ENCODE measurements at regions not wholly inside any gene's neighbourhood (a gene's known extent, or its start where the extent isn't known, plus 50 kb on each side); places are given as distances from the start of the nearest gene placed in this dataset.

DNA sequence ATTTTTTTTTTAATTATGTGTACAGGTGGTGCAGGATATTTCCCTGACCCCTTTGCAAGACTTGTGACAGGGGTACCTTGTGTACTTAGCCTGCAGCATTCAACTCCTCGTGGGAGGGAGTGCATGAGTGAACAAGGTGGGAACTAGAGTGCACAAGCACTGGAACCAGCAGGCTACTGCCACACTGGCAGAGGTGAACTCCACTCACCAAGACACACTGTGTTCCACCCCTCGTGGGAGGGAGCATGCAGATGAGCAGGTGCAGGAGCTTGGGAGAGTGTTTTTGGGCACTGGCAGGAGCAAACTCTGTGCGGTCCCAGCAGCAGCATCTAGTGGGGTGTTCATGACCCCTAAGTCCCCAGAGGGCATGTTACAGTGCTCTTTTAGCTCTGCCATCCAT is 282.7 kb upstream of the PLET1 start:
- DNase-seq, result no peak

DNA sequence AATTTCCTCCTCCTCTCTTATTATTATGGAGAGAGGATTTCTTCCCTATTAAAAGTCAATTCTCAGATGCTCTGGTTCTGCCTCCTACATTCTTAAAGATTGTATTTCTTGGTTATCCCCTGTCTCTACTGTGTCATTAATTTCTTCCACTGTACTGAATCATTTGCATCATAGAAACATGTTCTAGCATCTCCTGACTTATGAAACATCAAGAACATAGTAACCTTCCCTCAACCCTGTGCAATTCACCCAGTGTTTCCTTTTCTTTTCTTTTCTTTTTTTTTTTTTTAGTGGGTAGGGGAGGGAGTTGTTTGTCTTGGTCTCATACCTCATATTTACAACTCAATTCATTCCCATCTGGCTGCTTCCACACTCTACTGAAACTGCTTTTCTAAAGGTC is 288.0 kb upstream of the PLET1 start:
- DNase-seq, result no peak

DNA sequence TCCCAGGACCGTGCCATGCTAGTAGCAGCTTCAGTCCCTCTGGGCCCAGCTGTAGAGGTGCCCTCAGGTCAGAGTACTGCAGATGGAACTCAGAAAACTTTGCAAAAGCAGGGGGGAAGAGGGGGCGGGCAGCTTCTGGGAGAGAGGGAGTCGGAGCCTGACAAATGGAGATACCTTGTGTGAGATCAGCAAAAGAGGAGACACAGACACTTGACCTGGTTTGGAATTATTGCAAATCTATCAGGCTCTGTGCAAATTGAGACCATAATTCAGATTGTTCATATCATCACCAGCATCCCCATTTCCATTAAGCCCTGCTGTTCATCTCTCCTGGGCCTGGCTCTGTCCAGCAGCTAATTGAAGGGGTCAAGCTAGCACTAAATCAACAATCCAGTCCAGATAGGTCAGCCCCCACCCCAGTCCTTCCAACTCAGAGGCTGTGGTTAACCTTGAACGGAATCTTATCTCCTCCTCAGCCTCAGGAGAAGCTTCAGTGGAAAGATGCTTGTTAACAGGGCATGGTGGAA is 292.6 kb upstream of the PLET1 start:
- DNase-seq, result no peak

DNA sequence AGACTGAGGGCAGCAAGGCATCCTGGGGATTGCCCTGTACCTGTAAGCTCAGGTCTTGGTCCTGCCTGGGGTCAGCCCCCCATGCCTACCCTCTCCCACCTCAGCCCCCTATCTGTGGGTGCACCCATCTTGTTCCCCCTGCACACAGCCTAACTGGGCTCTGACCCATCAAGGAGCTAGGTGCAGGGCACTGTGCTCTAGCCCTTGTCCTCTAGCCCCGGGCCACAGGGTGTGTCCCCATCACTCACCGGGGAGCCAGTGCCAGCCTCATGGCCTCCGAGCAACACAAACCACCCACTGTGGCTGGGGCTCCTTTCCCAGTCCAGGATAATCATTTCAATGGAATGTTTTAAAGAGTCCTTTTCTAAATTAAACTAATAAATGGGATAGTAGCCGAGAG is 293.9 kb upstream of the PLET1 start:
- no peak for DNase-seq

DNA sequence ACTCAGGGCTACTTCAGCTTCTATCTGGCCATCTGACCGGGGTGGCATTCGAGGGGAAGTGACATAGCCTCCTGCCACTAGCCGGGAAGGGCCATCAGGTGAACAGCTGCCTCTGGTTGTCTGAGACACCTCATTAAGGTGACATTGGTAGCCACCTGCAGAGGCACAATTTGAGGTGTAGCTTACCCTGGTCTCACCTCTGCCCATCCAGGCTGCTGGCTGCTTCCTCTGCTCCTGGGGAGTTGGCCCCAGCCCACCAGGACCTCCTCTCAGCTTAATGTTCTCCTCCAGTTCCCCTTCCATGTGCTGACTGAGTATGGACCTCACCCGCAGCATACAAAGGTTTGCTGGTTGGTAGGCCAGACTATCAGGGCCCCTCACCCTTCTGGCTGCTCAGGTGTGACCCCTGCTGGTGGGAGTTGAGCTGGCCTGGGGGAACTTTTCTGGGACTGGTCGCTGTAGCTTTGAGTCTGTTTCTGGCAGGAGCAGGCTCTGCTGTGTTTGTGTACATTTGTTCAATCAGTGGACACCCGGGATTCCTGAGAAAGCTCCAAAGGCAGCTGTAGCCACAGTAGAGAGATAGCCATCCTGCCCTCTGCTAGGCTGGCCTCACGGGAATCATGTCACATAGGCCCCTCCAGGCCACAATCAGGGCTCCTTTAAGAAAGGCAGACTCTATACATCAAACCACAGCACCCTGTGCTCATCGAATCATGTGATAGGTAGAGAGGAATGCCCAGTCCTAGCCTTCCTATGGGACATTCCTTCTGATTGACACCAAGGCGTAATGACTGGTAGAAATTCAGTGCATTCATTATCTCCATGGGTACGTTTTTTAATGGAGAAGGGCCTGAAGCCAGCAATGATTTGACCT is 295.1 kb upstream of the PLET1 start:
- DNase-seq, result peak; percentile 58 to 69

DNA sequence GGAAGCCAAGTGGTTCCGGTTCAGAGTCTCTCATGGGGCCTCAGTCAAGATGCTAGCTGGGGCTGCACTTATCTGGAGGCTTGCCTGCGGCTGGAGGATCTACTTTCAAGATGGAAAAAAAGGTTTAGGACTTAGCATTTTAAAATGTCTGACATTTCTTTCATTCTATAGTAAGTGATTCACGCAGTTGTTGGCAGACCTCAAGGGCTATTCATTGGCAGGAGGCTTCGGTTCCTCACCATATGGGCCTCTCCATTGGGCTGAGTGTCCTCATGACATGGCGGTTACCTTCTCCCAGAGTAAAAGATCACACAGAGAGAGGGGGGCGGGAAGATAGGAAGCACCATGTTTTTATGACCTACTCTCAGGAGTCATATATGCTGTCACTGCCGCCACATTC is 298.0 kb upstream of the PLET1 start:
- no peak for DNase-seq

DNA sequence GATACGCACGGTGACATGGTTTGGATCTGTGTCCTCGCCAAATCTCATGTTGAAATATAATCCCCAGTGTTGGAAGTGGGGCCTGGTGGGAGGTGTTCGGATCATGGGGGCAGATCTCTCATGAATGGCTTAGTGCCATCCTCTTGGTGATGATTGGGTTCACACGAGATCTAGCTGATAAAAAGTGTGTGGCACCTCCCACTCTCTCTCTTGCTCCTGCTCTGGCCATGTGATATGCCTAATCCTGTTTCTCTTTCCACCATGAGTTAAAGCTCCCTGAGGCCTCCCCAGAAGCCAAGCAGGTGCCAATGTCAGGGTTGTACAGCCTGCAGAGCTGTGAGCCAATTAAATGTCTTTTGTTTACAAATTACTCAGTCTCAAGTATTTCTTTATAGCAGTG is 303.1 kb upstream of the PLET1 start:
- DNase-seq, result no peak

DNA sequence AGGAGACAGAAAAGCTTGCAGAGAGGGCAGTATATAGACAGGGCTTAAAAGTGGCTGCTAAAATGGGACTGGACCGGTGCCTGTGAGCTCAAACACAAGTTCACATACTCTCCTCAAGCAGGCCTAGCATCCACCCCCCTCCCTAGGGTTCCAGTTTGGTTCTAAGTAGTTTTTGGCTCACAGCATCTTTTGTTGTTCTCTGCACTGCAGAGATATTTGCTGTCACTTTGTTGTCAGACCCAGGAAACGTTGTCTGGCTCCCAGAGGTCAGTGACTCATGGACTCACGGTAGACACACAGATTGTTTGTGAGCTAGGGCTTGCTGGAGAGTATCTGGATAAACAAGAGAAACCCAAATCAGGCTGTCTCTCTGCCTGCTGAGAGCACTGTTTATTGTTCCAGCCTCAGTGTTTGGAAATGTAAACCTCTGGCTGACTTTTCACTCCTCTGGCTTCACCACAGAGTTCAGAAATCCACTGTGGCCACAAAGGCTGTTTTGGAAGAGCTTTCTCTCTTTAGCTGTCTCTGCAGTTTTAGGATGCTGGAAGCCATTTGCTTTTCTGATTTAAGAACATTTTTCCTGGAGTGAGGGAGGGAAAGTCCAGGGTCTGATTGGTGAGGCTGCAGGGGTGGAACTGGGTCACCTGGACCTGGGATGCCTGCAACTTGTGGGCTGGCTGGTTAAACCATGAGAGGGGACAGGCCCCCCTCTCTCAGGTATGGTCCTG is 303.7 kb upstream of the PLET1 start:
- no peak for DNase-seq

DNA sequence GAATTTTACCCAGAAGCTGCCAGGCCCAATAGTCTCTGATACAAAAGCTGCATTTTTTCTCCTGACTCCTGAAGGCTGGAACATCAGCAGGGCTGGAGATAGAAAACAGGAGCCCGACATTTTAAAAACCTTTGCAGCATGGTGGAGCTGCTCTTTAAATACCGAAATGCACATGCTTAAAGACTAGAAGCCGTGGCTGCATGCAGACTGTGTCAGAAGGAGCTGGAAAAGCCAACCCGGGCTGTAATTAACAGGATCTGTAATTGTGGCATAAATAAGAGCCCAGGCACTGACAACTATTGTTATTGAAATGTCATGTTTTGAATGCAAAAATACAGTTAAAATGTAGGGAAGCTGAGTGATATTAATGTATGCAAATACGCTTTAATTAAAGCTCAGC is 304.9 kb upstream of the PLET1 start:
- no peak for DNase-seq

DNA sequence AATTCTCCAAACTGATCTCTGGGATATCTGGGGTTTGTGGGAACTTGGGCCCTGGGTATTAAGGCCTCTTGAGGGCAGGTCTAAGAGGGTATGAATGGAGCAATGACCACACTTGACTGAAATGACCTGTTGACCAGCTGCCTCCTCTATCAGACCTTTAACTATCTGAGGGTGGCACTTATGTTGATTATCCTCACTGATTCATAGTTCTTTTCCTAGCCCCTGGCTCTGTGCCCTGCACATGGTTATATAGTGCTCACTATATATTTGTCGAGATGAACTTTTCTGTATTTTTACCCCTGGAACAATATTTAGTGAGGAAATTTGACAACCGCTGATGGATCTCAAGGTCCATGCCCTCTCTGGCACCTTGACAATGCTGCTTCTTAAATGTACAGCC is 305.5 kb upstream of the PLET1 start:
- DNase-seq, result no peak

DNA sequence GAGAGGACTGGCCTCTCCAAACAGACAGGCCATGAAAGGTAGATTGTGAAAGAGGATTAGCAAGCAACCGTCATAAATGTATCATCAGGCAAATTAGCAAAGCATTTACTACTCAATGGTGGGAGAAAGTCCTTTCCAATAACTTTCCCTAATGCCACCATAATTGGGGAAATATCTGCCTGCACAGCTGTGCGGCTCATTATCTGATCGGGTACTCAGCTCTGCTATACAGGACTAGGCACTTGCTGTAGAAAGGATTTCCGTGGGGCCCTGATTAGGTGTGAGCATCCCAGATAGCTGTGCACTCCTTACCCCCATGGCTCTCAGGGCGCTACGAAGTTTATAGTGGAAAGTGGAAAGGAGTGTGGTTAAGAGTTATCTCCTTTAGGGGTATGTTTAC is 309.7 kb upstream of the PLET1 start:
- DNase-seq, result no peak

DNA sequence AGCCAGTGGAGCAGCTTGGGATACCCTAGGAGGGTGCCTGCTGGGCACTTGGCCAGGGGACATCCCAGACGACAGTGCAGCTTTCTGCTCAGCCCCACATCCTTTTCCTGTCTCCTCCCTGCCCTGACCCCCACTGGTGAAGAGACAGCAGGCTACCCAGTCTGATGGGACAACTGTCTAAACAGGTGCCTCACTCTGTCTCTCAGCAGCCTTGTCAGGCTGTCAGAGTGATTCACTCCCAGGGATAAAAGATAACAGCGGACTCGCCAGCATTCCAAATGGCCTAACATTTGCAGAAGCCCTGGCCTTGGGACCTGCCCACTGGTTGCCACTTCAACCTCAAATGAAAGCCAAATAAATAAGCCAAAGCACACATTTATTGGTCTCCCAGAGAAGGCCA is 318.6 kb upstream of the PLET1 start:
- DNase-seq, result no peak

DNA sequence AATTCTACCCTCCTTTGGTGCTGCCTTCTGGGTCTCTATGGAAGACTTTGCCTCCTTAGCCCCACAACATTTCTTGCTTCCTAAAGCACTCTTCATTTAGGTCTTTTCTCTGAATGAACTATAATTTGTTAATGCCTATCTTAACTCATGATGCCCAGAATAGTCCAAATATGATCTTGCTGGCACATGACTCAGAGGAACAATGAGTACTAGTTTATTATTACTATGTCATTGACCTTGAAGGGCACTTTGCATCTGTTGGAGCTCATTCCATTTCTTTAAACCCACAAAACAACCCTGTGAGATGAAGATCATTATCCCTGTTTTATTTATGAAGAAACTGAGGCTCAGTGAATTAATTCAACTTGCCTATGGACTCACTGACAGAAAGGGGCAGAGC is 320.2 kb upstream of the PLET1 start:
- no peak for DNase-seq

DNA sequence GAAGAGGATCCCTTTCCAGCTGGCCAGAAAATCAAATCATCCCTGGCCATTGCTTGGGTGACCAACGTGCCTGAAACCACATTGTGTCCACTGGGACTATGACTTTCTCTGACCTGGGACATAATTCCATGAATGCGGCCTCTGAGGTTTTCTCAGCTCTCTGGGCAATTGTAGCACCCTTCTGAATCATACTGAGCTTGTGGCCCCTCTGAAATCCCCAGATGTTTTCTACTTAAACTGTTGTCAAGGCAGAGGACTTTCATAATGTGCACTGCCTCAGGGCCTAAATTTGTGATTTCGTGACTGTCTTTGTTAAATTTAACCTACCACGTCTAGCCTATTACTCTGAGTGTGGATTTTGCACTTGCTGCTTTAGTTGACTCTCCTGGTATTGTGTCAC is 321.1 kb upstream of the PLET1 start:
- no peak for DNase-seq

DNA sequence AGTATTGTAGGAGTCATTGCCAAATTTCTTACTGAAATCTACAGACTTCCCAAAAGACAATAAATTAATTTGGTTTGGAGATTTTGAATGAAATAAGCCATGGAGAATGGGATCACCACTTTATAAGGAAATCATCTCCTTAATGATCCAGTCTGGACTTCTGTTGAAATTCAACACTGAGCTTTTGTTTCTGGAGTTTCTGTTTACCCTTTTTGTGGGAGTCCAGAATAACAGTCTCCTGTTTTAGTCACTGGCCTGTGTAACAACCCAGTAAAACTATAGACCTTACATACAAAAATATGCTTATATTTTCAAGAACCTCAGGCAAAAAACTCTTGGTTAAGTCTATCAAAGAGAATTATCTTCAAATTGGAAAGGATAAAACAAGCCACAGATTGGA is 321.7 kb upstream of the PLET1 start:
- no peak for DNase-seq

DNA sequence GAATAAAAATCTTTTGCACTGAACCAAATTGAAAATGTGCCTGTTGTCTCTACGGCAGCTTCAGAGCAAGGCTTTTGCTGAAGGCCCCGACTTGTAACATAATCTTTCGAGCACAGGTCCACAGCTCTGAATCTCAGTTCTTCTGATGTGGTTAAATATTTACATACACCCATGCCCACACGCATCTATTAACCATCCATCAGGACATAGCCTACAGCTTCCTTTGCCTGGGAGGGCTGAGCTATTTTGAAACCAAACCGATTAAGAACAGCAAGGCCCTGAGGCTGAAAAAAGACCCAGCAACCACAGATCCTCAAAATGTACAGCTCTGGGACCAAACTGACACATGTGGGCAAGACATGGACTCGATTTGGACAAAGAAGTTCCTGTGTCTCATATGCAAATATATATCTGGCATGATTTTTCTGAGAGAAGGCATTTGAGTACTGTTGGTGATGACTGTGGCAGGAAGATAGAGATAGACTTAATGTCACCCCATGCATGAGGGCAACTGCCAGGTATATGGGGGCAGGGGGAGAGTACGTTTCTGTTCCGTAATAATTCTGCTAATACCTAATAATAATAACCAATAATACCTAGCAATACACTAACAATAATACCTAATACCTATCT is 322.7 kb upstream of the PLET1 start:
- DNase-seq, result no peak

DNA sequence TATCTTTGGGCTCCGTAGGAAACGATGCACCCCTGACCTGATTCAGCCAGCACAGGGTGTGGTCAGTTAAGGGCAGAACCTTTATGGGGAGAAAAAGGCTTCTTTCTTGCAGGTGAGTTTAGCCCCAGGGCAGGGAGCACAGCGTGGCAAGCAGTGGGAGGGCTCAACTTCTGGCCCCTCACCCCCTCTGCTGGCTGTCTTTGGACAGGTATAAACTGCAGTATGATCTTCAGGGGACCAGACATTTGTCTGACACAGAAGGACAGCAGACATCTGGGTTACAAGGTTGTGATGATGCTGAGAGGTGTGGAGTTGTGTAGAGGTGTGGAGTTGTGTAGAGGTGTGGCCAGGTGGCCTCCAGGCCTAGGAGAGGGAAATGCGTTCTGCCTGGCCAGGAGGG is 324.0 kb upstream of the PLET1 start:
- DNase-seq, result no peak

DNA sequence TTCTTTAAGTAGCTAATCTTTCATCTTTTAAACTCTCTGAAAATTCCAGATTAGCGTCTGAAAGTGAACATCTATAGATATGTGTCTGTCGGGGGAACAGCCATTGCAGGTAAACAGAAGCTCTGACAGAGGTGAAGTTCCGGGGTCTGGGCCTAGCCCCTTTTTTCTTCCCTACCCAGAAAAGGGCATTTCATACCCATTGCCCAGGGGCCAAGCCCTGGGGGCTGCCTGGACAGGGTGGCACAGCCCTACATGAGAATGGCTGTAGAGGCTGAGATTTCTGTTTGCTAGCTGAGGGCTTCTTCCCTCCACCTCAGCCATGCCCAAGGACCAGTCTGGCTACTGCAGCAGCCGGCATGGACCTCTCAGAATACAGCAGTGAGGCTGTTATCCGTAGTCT is 327.0 kb upstream of the PLET1 start:
- DNase-seq, result no peak

DNA sequence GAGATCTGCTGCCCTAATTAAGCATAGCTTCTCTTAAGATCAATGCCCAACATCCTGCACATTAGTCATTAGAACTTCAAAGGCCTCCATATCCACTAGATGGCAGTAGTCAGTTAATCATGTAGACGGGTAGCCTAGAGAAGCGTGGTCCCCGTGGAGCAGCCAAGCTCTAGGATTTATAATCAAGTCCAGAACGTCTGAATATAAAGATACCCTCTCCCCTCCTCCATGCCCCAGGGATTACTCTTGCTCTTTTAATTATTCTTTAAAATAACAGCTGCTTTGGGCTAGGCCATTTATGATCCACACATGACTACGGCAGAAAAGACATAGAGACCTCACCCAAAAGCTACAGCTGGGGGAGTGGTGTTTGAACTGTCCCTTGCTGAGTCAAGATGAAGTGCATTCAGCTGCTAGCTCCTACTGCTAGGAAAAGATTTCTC is 327.6 kb upstream of the PLET1 start:
- DNase-seq, result peak; percentile 5 to 17

DNA sequence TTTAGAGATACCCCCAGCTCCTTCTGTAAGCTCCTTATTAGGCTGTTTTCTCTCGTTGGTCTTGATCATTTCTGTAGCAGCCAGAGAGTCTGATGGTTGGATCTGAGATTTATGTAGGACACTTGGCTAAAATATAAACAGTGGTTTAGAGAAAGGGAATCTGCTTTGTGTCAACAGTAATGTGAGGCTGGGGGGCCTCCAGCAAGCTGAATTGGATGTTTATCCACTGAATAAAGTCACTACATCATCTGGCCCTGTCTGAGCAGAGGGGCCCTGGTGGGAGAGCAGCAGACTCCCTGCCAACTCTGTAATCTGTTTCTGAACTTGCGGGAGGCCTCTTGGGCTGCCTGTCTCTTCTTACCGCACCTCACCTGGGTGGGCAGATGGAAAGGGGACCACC is 328.5 kb upstream of the PLET1 start:
- DNase-seq, result no peak

DNA sequence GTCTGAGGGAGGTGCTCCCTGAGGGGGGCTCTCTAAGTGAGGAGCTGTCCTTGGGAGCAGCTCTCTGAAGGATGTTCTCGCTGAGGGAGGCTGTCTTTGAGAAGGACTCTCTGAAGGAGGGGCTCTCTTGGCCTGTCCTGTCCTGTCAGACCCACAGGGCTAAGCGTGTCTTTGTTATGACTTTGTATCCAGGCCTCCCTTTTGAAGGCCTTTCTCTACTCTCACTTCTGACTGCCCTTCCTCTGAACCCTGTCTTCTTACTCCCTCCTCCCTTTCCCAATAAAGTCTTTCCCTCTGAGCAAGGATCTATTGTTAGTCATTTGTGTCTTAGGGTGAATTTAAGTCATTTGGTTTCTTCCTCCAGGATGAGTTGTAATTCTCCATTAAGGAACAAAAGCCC is 330.1 kb upstream of the PLET1 start:
- DNase-seq, result no peak

DNA sequence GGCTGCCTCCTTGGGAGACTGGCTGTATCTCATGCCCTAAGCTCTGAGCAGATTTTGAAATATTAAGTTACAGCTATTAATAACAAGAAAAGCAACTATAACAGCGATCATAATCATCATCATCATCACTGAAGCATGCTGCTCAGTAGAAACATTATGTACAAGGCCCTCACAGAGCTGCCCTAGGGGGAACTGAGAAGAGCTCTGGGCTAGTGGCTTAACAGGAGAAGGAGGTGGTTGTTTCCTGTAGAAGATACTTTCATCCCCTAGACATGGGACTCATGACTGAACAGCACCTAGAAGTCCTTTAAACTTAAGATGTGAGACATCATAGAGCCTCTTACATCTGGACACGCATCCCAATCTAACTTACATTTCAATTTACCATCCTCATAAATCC is 332.8 kb upstream of the PLET1 start:
- no peak for DNase-seq

DNA sequence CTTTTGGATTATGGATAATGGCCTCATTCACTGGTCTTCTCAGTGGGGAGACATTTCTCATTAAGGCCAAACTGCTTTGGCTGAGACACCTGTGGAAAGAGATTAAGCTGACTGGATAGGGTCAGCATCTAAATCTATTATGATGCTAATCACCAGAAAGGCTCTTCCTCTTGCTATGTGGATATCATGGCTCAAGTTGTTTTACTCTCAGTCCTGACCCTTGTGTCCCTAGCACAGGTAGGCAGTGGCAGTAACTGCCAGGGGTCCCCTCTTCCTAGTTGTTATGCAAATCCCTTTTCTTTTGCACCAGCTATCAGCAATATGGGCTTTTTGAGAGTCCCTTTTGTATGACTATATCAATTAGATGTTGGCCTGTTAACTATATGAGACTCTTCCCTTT is 335.7 kb upstream of the PLET1 start:
- DNase-seq, result no peak

DNA sequence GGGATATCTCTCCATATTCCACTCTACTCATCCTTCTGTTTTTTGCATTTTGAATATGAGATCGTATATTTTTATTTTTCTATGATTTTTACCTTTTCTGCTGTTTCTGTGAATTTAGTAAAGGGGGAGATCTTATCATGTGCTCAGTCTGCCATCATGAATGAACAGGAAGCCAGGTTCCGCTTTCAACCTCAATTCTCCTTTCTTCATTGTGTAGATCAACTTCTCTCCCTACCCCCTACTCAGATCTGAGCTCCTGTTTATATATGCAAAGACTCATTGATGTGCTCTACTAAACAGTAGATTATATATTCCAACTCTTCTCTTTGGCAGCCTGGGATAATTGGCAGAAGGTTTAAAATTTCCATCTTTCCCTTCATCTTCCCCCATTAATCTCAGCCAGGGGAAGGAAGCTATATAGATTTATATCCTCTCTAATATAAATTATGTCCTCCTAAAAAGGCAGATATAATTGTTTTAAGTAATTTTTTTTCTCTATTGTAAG is 336.7 kb upstream of the PLET1 start:
- DNase-seq, result no peak

Data from stimulated activated CD4-positive, alpha-beta T cell treated with anti-CD3 and anti-CD28 coated beads, Interleukin-4, amount 100 ng/mL, for 4 hours (primary cell).